Lower lobe of right lung (tissue), 2 donors: ENCODE measurements at regions not wholly inside any gene's neighbourhood (a gene's known extent, or its start where the extent isn't known, plus 50 kb on each side); places are given as distances from the start of the nearest gene placed in this dataset.

Experiments used
- ATAC-seq, 2 donors: fragments of 200-7000 bp; cut with Tn5 transposase; one replicate each; pipeline ENCODE4 v1.9.1; 2020 to 2022; ENCODE audit warnings: mild to moderate bottlenecking in 2 of 2, moderate library complexity in 2 of 2
- DNase-seq: peaks from one replicate; pipeline ENCODE4 v3.0.0-alpha.2; 2020
- H3K27ac ChIP-seq: fragments of 200-600 bp; one replicate; pipeline ENCODE4 v1.8.0; 2022
- H3K27me3 ChIP-seq: fragments of 200-600 bp; one replicate; pipeline ENCODE4 v1.8.0; 2022; ENCODE audit warnings: low read depth
- H3K36me3 ChIP-seq: fragments of 200-600 bp; one replicate; pipeline ENCODE4 v1.8.0; 2022; ENCODE audit warnings: mild to moderate bottlenecking
- H3K4me1 ChIP-seq: fragments of 200-600 bp; one replicate; pipeline ENCODE4 v1.8.0; 2022
- H3K4me3 ChIP-seq: fragments of 200-600 bp; one replicate; pipeline ENCODE4 v1.8.0; 2022; ENCODE audit warnings: mild to moderate bottlenecking
- H3K9me3 ChIP-seq: fragments of 200-600 bp; one replicate; pipeline ENCODE4 v1.8.0; 2022
- intact Hi-C: fragments of 100-400 bp; cut with DNase I; formaldehyde crosslinking; loops from one replicate; pipeline ENCODE4 v1.11.0; 2022
- TF ChIP-seq, protein P1 (sequence below): fragments of 200-600 bp; IDR thresholded peaks from one replicate; pipeline ENCODE4 v1.8.0; 2022; ENCODE audit warnings: antibody characterized with exemption, mild to moderate bottlenecking
- donor health status: DM: no; HTN: yes; CAD: no; lungs with severe emphysema.

DNA sequence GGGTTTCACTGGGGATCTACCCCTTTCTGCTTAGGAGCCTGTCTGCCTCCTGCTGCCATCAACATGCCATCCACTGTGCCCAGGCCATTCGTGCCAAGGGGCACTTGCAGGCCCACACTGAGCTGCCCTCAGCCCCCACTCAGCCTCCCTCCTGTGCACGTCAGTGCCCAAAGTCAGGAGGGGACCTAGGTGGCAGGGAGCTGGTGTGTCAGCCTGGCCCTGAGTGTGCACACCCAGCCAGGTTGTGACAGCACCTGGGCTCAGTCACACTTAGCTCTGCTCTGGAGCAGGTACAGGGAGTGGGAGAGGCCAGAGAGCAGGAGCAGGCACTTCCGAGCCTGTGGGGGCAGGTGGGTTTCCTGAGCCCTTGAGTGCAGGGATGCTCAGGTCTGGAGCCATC, 63.6 kb upstream of the SYNCRIP start:
- no peak for ATAC-seq
- H3K4me3 ChIP-seq = no peak overlapping the region
- no peak overlapping the region for H3K27ac ChIP-seq
- no peaks in the 10 kb centered on the region for H3K4me1 ChIP-seq
- intact Hi-C loops = no loop called here
- TF ChIP-seq, protein P1, sequence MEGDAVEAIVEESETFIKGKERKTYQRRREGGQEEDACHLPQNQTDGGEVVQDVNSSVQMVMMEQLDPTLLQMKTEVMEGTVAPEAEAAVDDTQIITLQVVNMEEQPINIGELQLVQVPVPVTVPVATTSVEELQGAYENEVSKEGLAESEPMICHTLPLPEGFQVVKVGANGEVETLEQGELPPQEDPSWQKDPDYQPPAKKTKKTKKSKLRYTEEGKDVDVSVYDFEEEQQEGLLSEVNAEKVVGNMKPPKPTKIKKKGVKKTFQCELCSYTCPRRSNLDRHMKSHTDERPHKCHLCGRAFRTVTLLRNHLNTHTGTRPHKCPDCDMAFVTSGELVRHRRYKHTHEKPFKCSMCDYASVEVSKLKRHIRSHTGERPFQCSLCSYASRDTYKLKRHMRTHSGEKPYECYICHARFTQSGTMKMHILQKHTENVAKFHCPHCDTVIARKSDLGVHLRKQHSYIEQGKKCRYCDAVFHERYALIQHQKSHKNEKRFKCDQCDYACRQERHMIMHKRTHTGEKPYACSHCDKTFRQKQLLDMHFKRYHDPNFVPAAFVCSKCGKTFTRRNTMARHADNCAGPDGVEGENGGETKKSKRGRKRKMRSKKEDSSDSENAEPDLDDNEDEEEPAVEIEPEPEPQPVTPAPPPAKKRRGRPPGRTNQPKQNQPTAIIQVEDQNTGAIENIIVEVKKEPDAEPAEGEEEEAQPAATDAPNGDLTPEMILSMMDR = no peak
- DNase-seq = no peak
- no peaks in the 10 kb centered on the region for H3K9me3 ChIP-seq
- no peaks in the 10 kb centered on the region for H3K36me3 ChIP-seq
- no peaks in the 10 kb centered on the region for H3K27me3 ChIP-seq

DNA sequence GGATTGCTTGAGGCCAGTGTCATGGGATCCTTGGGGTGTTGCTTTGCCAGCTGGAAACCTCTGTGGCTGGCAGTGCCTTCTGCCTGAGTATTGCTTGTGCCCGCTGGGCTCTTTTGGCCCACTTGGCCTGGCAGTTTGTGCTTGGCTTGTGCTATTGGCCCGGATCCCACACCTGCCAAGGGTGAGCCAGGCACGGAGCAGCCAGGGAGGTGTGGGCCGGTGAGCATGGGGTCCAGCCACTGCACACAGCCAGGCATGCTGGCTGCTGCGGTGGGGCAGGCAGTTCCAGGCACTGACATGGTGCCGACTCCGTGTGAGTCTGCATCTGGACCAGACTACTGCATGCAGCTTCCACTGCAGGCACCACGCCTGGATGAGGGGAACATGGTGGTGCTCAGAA, 62.5 kb upstream of the SYNCRIP start:
- Histone ChIP-seq H3K4me3 (no peak overlapping the region), H3K36me3 (no peaks in the 10 kb centered on the region), H3K9me3 (no peaks in the 10 kb centered on the region), H3K27ac (no peak overlapping the region), H3K4me1 (no peaks in the 10 kb centered on the region), H3K27me3 (no peaks in the 10 kb centered on the region)
- DNase-seq (no peak), ATAC-seq (no peak)
- intact Hi-C loops = no loop called here
- TF ChIP-seq, protein P1 = no peak

GRCh38 chr6:85703406-85703805, 60.7 kb upstream of the SYNCRIP start:
- Histone ChIP-seq H3K4me1 (no peaks in the 10 kb centered on the region), H3K27ac (no peak overlapping the region), H3K4me3 (no peak overlapping the region), H3K36me3 (no peaks in the 10 kb centered on the region), H3K9me3 (no peaks in the 10 kb centered on the region), H3K27me3 (no peaks in the 10 kb centered on the region)
- TF ChIP-seq, protein P1 = no peak
- ATAC-seq (no peak), DNase-seq (no peak)
- intact Hi-C loops = no loop called here
